ENCODE measurements at regions not wholly inside any gene's neighbourhood (a gene's known extent, or its start where the extent isn't known, plus 50 kb on each side); places are given as distances from the start of the nearest gene placed in this dataset.

DNA sequence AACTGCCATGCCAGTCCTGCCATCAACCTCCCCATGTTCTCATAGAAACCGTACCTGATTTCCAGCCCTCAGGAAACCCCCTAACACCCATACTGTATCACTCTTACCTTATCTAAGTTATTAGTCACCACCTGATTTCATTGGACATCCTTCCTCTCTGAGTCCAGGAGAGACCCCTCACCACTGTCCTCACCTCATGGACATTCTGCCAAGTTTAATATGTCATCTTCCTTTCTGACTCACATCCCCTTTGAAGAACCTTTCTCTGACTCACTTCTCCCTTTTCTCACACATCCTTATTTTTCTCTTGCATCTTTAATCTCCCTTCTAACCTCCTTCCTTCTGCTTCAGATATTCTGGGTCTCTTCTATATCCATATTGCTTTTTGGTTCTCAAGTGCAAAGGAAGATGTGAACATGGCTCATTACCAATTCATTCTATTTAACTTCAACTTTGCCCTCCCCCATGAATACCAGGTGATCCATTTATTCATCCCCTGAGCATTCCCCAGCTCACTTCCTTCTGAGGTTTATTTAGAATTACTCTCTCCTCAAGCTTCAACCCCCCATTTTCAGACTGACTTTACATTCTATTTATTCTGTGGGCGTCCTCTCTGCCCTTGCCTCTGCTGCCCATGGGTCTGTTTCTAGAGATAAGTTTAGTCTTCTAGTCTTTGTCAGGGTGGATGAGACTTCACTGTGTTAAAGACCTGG lies 206.8 kb upstream of the ESRRG start:
- TF ChIP-seq CTCF (conservative IDR thresholded peaks at IDR 0.05 in 1 of 2, IDR thresholded peaks at IDR 0.05 in 1 of 2; ENCODE audit: low read depth in 1 of 2, low read length in 2 of 2) (no peak), EZH2 (IDR thresholded peaks at IDR 0.05; ENCODE audit: low read length, missing control alignments) (no peak)

Measured in fibroblast of lung (primary cell).